ENCODE measurements at regions not wholly inside any gene's neighbourhood (a gene's known extent, or its start where the extent isn't known, plus 50 kb on each side); places are given as distances from the start of the nearest gene placed in this dataset.

GRCh38 chr11:27921472-27921871 lies 186.5 kb downstream of the KIF18A start:
- TF ChIP-seq CTCF (IDR thresholded peaks at IDR 0.05) (no peak), ZFX (IDR thresholded peaks at IDR 0.05; ENCODE audit: borderline replicate concordance) (no peak)
